GM21447 (cell line): ENCODE measurements at regions not wholly inside any gene's neighbourhood (a gene's known extent, or its start where the extent isn't known, plus 50 kb on each side); places are given as distances from the start of the nearest gene placed in this dataset.

Source experiments
- ATAC-seq: cut with Tn5 transposase; IDR thresholded peaks from one replicate; pipeline ENCODE4 v1.9.1; 2021; ENCODE audit not compliant: unreplicated experiment

- no peak for ATAC-seq
These were observed 156.1 kb upstream of the APCDD1 start for GRCh38 chr18:10298346-10298745.

- no peak for ATAC-seq
These were observed 154.8 kb upstream of the APCDD1 start for GRCh38 chr18:10299643-10300042.

GRCh38 chr18:10300739-10301138 is 153.7 kb upstream of the APCDD1 start:
- ATAC-seq, result no peak

GRCh38 chr18:10301831-10302483 is 152.5 kb upstream of the APCDD1 start:
- no peak for ATAC-seq

GRCh38 chr18:10303171-10303570 is 151.3 kb upstream of the APCDD1 start:
- ATAC-seq, result no peak

- no peak for ATAC-seq
These were observed 149.6 kb upstream of the APCDD1 start for GRCh38 chr18:10304853-10305252.

GRCh38 chr18:10306779-10307178 is 147.7 kb upstream of the APCDD1 start:
- no peak for ATAC-seq

GRCh38 chr18:10308154-10308553 is 146.3 kb upstream of the APCDD1 start:
- no peak for ATAC-seq

GRCh38 chr18:10310626-10311025 is 143.8 kb upstream of the APCDD1 start:
- ATAC-seq, result no peak

GRCh38 chr18:10312326-10313015 is 142.0 kb upstream of the APCDD1 start:
- ATAC-seq, result no peak

- ATAC-seq, result no peak
These were observed 141.5 kb upstream of the APCDD1 start for GRCh38 chr18:10313016-10313342.

- ATAC-seq, result no peak
These were observed 140.4 kb upstream of the APCDD1 start for GRCh38 chr18:10314066-10314465.

GRCh38 chr18:10315522-10315921 is 138.9 kb upstream of the APCDD1 start:
- no peak for ATAC-seq

GRCh38 chr18:10316778-10317177 is 137.7 kb upstream of the APCDD1 start:
- ATAC-seq, result no peak

- no peak for ATAC-seq
These were observed 136.4 kb upstream of the APCDD1 start for GRCh38 chr18:10317864-10318690.

GRCh38 chr18:10318691-10318970 is 135.8 kb upstream of the APCDD1 start:
- ATAC-seq, result no peak

GRCh38 chr18:10319026-10319425 is 135.4 kb upstream of the APCDD1 start:
- no peak for ATAC-seq

- no peak for ATAC-seq
These were observed 134.4 kb upstream of the APCDD1 start for GRCh38 chr18:10319914-10320600.

- ATAC-seq, result no peak
These were observed 133.6 kb upstream of the APCDD1 start for GRCh38 chr18:10320791-10321190.

- ATAC-seq, result no peak
These were observed 132.9 kb upstream of the APCDD1 start for GRCh38 chr18:10321576-10321975.

- no peak for ATAC-seq
These were observed 132.4 kb upstream of the APCDD1 start for GRCh38 chr18:10322004-10322403.

- no peak for ATAC-seq
These were observed 132.0 kb upstream of the APCDD1 start for GRCh38 chr18:10322435-10322834.
